ENCODE measurements at regions not wholly inside any gene's neighbourhood (a gene's known extent, or its start where the extent isn't known, plus 50 kb on each side); places are given as distances from the start of the nearest gene placed in this dataset.
A peak's percentile ranks its signal among the peaks of the same experiment; 100 is the strongest.

DNA sequence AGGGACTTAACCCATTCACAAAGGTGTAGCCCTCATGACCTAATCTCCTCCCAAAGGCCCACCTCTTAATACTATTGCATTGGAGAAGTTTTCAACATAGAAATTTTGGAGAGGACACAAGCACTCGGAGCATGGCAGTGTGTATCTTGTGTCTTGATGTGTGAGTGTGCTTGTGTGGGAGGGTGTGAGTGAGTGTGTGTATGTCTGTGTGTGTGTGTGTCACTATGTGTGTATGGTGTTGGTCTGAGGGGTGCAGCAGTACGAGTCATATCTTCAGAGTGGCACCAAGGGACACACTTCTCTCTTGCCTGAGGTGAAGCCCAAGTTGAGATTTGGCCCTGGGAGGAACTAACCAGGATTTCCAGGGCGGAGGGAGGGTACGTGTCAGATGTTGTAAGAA, 73.7 kb downstream of the NAV1 start:
- DNase-seq (ENCODE audit: low read depth), result no peak

DNA sequence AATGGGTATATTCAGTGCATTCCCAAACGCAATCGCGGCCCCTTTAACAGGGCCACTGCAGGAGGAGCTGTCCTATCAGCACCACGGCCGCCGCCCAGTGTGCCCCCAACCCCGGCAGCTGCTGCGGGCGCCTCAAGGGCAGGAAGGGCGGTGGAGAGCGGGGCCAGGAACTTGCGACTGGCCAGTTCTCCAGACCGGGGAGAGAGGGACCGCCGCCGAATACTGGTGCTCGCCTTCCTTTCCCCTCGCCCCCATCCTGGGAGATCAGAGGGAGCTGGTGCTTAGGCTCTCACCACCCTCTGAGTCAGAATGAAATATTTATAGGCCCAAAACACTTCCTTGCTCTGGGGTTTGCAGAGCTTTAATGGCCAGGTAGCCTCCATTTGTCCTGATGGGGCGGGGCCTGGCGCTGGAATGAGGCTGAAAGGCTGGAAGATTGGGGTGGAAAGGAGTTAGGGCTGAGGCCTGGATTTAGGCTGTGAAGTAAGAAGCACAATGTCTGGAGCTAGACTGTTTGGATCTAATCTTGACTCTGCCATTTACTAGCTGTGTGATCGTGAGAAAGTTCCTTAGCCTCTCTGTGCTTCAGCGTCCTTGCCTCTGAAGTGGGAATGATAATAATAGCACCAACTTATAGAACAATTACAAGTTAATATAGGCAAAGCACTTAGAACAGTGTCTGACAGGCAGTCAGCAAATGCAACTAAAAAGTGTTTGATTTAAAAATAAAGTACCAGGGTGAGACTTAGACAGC, 75.5 kb downstream of the NAV1 start:
- DNase-seq (ENCODE audit: low read depth), result no peak

DNA sequence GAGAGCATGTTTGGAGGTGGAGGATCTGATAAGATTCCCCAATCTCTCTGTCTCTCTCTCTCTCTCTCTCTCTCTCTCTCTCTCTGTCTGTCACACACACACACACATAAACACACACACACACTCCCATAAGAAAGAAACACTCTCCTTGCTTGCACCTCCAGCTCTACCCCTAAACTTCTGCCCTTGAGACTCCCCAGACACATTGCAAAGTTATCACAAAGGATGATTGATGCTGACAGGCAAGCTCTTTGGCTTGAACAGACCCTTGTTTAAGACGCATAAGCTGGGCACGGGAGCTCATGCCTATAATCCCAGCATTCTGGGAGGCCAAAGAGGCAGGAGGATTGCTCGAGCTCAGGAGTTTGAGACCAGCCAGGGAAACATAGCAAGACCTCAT, 78.2 kb downstream of the NAV1 start:
- no peak for DNase-seq (ENCODE audit: low read depth)

DNA sequence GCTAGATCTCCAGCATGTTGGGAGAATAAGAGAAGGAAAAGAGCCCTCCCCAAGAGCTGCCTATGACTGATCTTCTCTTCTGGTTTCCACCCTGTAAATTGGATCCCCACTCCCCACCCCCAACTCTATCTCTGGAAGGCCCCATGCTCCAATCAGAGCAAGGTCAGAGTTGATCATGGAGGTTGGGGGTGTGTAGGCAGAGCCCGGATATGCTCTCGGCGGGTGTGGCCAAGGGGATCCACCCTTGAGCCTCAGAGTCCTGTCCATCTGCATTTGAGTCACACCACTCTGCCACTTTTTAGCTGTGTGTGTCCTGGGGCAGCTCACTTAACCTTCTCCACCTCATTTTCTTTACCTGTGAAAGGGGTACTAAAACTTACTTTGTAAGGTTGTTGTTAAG, 79.5 kb downstream of the NAV1 start:
- no peak for DNase-seq (ENCODE audit: low read depth)

DNA sequence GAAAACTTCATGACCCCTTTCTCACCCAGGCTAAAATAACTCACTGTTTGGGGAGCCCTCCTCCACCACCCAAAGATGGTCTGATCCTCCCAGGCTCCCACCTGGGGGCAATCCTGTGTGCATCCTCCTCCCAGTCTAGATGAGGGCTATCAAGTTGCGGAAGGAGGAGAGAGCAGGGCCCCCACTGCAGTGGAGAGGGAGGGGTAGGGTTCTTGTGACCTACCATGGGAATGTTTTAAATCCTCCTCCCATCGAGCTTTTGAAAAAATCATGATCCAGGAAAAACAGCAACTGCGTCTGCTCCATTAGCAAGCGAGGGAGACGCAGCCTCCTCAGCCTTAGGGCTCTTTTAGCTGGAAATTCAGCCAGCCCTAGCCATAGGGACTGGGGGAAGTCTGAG, 80.0 kb downstream of the NAV1 start:
- no peak for DNase-seq (ENCODE audit: low read depth)

DNA sequence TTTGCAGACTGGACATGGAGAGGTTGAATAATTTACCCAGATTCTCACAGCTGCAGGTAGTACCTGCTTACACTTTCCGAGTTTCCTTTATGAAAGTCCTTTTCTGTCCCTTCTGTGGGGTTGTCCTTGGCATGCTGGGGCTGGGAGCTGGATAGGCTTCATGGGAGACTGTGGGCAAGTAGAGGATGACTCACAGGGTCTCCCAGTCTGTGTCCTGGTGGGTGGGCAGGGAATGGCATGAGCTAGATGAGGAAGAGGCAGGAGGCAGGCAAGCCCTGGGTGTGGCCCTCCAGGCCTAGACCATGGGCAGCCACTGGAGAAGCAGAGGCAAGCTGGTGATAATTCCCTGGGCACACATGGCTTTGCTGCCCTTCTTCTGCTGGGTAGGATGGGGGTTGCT, 80.6 kb downstream of the NAV1 start:
- DNase-seq (ENCODE audit: low read depth), result no peak

DNA sequence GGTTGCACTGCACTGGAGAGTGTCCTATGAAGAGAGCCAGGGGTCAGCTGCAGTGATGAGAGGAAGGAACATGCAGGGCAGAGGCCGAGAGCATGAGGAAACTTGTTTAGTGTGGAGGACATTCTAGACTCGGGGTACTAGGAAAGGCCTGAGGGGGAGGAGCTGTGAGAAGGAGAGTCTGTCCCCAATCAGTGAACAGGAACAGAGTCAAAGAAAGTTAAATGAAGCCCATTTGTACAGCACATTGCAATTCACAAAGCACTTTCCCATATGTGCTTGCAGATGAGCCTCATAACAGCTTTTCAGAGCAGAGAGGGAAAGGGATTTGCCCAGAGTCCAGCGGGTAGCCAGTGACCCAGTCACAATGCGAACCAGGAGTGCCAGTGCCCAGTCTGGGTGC, 83.4 kb downstream of the NAV1 start:
- no peak for DNase-seq (ENCODE audit: low read depth)

DNA sequence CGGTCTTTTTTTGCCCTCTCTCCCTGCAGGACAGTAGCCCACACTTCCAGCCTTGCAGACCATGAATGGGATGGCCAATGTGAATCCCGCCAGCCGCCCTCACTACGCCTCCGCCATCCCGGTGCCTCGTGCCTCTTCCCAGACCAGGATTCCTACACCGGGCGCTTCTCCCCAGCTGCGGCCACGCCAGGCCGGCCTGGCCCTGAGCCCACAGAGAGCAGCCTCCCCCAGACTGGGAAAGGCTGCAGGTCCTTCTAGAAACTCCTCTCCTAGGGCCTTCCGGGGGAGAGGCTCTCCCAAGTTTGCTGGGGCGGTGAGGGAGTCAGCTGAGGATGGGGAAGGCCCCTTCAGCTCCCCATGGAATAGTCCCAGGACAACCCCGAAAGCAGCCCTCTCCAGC, 83.9 kb downstream of the NAV1 start:
- no peak for DNase-seq (ENCODE audit: low read depth)

DNA sequence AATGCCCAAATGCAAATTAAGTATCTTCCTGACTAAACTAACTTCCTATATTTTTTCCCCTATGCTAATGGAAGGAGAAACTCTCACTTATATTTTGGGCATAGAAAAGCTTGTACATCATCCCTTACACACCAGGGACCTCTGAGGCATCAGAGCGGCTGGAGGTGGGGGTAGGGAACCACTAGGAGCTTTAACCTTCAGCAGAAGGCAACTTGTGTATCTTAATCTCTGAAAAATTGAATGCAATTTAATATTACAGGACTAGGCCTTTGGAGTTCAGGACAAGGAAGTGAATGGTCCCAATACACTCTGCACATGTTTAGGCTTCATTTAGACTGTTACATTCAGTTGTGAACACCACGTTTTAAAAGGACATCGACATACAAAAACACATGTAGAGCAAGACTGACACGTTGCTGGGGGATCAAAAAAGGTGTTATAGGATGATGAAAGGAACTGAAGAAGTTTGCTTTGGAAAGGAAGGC, 85.9 kb downstream of the NAV1 start:
- DNase-seq (ENCODE audit: low read depth), result no peak

DNA sequence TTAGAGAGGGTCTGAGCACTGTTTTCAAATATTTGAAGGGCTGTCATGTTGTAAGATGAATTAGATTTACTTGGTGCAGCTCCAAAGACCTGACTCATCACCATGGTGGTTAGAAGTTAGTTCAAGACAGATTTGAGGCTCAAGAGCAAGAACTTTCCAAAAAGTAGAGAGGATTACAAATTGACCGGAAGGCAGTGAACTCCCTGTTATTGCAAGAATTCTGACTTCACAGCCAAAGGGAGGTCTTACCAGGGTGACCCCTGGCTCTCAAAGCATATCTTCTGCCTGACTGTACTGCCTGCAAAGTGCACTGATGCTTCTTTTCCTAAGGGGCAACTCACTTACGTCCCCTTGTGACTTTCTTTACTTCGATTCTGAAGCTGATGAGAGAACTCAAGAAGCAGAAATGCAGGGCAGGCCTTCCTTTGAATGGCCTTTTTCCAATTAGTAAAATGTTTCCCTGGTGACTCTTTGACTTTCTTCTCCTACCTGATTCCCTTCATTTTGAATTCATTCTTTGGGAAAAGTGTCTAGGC, 86.4 kb downstream of the NAV1 start:
- peak; percentile 96 for DNase-seq (ENCODE audit: low read depth)

DNA sequence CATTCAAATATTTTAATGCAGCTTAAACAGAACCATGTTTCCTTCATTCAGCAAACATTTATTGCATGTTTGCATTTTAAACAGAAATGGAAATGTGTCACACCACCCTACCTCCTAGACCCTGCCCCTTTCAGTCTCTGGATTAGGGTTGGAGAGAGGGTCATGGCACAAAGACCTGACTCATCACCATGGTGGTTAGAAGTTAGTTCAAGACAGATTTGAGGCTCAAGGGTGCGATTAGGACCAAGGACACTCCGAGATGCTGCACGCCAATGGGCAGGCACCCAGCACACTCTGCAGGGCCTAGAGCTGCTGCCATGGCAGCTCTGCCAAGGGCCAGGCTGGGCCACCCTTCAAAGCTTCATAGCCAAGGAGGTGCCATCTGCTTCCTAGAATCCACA, 86.9 kb downstream of the NAV1 start:
- DNase-seq (ENCODE audit: low read depth), result no peak

DNA sequence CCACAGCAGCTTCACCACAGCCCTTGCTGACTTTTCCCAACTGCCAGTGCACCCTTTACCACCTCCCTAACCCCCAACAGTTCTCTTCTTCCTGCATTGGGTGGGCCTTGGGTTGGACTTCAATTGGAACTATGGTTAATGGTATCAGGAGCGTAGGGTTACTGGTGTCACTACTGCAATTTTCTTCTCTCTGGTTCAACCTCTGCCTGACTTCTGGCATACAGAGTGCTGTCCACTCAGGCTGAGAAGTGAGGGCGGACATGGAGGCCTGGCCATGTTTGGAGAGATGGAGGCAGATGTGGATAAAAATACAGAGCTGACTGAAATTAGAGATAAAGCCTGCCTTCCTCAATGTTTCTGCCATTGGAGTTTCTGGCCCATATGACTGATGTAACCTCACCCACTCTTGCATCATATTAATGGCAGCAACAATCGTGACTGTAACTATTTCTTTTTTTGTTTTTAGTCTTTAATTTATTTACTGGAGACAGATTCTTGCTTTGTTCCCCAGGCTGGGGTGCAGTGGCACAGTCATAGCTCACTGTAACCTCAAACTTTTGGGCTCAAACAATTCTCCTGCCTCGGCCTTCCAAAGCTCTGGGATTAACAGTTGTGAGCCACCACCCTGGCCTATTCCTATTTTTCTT, 87.8 kb downstream of the NAV1 start:
- no peak for DNase-seq (ENCODE audit: low read depth)

DNA sequence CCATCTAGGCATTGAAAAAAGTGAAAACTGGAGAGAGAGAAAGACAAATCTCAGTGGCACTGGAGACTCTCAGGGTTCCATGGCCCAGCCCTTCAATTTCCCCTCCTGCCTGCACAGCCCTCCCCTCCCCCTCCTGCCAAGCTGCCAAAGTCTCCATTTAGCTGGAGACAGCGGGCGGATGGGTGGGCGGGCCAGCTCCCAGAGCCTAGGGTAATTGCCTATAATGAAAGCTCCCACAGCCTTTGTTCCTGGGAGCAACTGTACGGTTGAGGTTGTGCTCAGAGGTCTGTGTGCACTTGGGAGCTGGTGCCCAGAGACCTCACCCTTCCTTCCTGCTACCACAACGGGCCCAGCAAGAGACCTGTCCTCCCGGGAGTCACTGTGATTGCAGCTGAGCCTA, 89.6 kb downstream of the NAV1 start:
- no peak for DNase-seq (ENCODE audit: low read depth)

DNA sequence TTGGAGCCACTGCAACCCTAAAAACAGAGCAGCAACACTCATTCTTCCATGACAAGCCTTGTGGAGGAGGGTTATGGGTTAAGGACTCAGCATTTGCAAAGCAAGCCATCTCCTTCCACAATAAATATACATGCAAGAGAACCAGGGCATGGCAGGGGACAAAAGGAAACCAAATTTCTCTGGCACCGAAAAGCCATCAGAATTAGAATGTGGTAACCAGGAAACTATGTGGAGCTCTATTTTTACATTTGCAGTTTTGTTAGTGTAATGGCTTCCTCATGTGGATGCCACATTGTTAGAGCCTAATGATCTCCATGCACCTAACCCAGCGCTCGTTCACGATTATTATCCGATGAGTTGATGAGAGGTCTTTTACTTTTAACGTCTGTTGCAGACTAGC, 91.7 kb downstream of the NAV1 start:
- DNase-seq (ENCODE audit: low read depth), result no peak

DNA sequence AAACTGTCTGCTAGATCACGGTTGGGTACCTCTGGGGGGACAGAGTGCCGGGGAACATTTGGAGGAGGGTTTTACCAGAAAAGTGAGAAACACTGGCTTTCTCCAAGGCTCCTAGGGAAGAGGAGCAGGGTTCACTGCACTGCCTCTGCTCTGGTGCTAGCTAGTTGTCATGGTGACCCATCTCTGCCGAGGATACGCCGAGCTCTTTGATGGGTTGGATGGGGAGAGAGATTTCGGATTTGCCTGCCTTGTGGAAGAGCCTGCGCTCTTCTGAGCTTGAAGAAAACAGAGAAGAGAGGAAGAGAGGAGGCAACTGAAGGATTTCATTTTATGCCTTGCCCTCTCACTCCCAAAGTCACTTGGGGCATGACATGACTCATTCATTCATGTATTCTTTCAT, 92.1 kb downstream of the NAV1 start:
- no peak for DNase-seq (ENCODE audit: low read depth)

DNA sequence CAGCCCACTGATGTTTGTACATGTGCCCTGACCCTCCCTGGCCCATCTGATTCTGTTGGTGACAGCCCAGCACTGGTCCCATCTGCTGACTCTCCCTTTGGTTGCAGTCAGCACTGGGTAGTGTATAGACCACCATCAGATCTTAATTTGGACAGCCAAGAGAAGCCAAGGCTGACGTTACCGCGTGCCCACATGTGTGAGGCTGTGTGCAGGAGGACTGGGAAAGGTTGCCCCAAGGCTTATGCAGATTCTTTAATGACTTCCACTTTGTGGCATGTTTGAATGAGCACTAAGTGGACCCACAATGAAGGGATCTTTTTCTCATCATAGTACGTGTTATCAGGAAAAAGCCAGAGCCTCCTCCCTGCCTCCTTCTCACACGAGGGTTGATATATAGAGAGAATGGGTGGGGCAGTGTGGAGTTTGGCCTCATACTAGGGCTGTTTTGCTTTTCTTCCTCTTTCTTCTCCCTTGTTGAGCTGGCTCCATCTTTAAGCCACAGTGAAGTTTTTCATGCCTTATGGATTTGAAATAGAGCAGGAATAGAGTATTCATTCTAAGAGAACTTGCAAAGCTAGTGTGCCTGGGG, 93.5 kb downstream of the NAV1 start:
- no peak for DNase-seq (ENCODE audit: low read depth)

DNA sequence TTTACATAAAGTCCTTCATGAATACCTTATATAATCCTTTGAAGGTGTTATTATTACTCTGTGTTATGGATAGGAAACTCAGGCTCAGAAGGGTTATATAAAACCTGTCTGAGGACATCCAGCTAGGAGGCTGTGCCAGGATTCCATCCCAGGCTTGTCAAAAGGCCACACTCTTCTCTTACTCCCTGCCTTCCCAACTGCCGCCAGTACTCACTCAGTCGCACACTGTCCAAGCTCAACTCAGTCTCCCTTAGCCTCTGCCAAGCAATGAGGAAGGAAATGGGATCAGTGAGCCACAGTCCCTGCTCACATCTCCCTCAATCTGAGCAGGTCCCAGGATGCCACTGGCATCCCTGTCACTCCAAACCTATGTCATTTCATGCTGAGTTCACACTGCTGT, 94.4 kb downstream of the NAV1 start:
- DNase-seq (ENCODE audit: low read depth), result no peak

DNA sequence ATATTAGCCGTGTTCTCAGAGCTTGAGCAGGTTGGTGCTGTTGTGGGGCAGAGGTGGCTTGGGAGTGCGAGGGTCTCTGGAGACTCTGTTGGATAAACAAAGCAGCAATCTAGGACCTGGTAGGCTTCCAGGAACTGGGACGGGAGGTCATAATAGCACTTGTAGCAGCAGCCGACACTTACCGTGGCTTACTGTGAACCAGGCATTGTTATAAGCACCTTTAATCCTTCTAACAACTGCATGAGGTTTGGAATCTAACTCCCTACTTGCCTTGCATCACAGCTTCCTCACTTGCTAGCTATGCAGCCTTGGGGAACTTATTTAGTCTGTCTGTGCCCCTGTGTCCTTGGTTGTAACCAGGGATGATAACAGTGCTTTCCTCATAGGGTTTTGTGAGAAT, 94.9 kb downstream of the NAV1 start:
- no peak for DNase-seq (ENCODE audit: low read depth)

DNA sequence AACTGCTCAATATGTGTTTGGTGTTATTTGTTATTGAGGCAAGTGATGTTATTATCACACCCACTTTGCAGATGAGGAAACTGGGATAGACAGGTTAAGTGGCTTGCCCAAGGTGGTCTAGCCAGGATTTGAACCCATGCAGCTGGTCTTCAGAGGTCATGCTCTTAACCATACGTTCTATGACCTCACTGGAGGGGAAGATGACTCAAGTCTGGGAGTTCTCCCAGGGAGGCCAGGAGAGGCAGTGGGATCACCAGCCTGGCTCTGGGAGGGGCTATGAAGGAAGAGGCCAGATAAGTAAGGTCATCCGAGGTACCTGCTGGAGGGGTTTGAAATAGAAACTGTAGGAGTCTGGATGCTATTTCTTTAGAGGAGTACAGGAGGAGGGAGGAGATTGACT, 95.3 kb downstream of the NAV1 start:
- no peak for DNase-seq (ENCODE audit: low read depth)

DNA sequence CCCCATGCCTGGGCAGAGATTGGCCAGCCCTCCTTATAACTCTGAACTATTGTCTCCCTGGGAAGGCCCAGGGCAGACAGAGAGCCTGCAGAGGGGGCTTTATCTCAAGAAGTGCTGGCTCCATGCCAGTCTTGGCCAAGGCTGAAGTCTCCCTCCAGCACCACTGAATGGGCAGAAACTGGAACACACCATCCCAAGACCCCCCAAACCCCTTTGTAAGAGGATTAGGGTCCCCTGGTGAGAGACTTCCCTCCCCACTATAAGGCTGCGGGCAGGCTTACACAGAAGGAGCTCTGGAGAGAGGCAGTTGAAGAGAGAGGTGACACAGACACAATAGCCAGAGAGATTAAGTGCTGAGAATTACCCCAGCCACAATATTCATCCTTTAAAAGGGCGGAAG, 97.2 kb downstream of the NAV1 start:
- no peak for DNase-seq (ENCODE audit: low read depth)

DNA sequence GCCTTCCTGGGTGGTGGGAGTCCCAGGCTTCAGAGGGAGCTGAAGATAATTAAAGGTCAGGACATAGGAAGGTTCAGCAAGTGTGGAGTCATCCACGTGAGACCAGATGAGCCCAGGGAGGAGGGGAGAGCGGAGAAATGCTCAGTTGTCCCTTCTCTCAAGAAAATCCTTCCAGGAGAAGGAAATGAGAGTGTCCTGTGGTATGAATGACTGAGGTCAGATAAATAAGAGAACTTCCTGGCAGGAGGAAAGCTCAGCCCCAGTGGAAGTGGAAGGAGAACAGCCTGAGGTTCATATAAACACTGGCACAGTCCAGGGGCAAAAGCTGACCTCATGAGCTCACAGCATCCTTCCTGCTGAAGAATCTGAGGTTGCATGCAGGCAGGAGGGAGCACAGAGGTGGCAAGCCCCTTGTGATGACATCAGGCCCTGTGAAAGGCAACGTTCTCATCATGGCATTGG, 97.6 kb downstream of the NAV1 start:
- DNase-seq (ENCODE audit: low read depth), result peak; percentile 56

DNA sequence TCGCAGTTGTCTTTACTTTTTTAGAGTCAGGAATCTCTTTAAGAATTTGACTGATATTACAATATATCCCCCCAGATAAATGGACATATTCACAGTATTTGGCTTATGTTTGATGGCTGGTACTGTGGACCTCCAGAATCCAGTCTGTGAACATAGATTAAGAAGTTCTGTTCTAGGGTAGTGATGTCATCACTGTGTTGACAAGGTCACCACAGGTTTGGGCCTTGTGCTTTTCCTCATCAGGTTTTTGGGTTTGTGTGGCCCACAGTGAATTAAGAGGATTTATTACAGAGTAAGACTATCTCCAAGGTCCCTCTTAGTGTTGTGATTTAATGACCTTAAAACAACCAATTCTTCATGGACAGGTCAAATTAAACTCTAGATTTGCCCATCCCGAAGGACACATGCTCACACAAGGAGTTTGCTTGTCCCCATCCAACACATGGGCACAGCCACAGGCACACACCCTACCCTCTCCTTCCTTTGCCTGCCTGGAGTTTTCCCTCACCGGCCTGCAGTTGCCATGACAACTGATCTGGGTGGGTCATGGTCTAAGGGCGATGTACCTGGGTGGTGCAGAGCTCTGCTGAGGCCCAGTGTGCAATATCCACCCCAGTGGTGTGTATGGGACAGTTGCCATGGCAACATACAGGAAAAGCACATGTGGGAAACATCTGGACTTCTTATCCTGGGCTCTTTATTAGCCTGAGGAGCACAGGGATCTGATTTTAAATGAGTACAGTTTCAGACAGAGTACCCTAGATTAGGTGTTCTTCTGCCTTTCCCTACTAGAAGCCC, 98.6 kb downstream of the NAV1 start:
- DNase-seq (ENCODE audit: low read depth), result no peak

Measured in HS-5 (cell line).